H9 (cell line): ENCODE measurements at regions not wholly inside any gene's neighbourhood (a gene's known extent, or its start where the extent isn't known, plus 50 kb on each side); places are given as distances from the start of the nearest gene placed in this dataset.

Source experiments
- DNase-seq: peaks from one replicate; pipeline ENCODE4 v3.0.0-alpha.2; 2017
- H2AFZ ChIP-seq: one replicate; pipeline ENCODE4 v1.6.1; 2013; ENCODE audit warnings: mild to moderate bottlenecking, low read length, control low read depth, moderate library complexity
- H2AK5ac ChIP-seq: 2 replicates; pipeline ENCODE4 v1.6.1; 2013; ENCODE audit warnings: low read length, control low read depth, mixed read lengths; ENCODE audit not compliant: insufficient read length
- H2BK120ac ChIP-seq: one replicate; pipeline ENCODE4 v1.6.1; 2013; ENCODE audit warnings: low read depth, mild to moderate bottlenecking, low read length, control low read depth, inconsistent platforms; ENCODE audit not compliant: poor library complexity, severe bottlenecking
- H2BK12ac ChIP-seq: 2 replicates; pipeline ENCODE4 v1.6.1; 2013; ENCODE audit warnings: low read length, control low read depth, mixed read lengths, low read depth; ENCODE audit not compliant: insufficient read length
- H2BK15ac ChIP-seq: 2 replicates; pipeline ENCODE4 v1.6.1; 2013; ENCODE audit warnings: low read depth, low read length, control low read depth
- H2BK20ac ChIP-seq: one replicate; pipeline ENCODE4 v1.6.1; 2013; ENCODE audit warnings: low read depth, mild to moderate bottlenecking, low read length, control low read depth, inconsistent platforms; ENCODE audit not compliant: poor library complexity, severe bottlenecking
- H2BK5ac ChIP-seq: 2 replicates; pipeline ENCODE4 v1.6.1; 2013; ENCODE audit warnings: low read length, control low read depth, mixed read lengths; ENCODE audit not compliant: insufficient read length
- H3K14ac ChIP-seq: 2 replicates; pipeline ENCODE4 v1.6.1; 2013; ENCODE audit warnings: low read length, control low read depth; ENCODE audit not compliant: insufficient read depth
- H3K18ac ChIP-seq: 2 replicates; pipeline ENCODE4 v1.6.1; 2013; ENCODE audit warnings: low read depth, mild to moderate bottlenecking, mixed read lengths, low read length, control low read depth; ENCODE audit not compliant: insufficient read length
- H3K23ac ChIP-seq: 2 replicates; pipeline ENCODE4 v1.6.1; 2013; ENCODE audit warnings: low read length, control low read depth, mixed read lengths, low read depth; ENCODE audit not compliant: insufficient read length
- H3K23me2 ChIP-seq: 2 replicates; pipeline ENCODE4 v1.6.1; 2013; ENCODE audit warnings: low read depth, mild to moderate bottlenecking, mixed read lengths, low read length, control low read depth; ENCODE audit not compliant: insufficient read length, poor library complexity, severe bottlenecking
- H3K27ac ChIP-seq: 2 replicates; pipeline ENCODE4 v1.5.1; 2013; ENCODE audit warnings: low read length, control low read depth, mixed read lengths, low read depth; ENCODE audit not compliant: insufficient read length
- H3K27me3 ChIP-seq: 2 replicates; pipeline ENCODE4 v1.6.1; 2013; ENCODE audit warnings: low read length, control low read depth, inconsistent platforms; ENCODE audit not compliant: insufficient read depth
- H3K4ac ChIP-seq: 2 replicates; pipeline ENCODE4 v1.6.1; 2013; ENCODE audit warnings: low read depth, mild to moderate bottlenecking, control low read depth, inconsistent platforms, low read length, moderate library complexity
- H3K4me1 ChIP-seq: 2 replicates; pipeline ENCODE4 v1.6.1; 2013; ENCODE audit warnings: low read length, control low read depth, inconsistent platforms; ENCODE audit not compliant: insufficient read depth
- H3K4me2 ChIP-seq: 2 replicates; pipeline ENCODE4 v1.6.1; 2013; ENCODE audit warnings: low read length, control low read depth, mixed read lengths; ENCODE audit not compliant: insufficient read length, insufficient read depth
- H3K56ac ChIP-seq: 2 replicates; pipeline ENCODE4 v1.6.1; 2013; ENCODE audit warnings: low read depth, mild to moderate bottlenecking, mixed read lengths, low read length, control low read depth; ENCODE audit not compliant: insufficient read length
- H3K79me1 ChIP-seq: 2 replicates; pipeline ENCODE4 v1.6.1; 2013; ENCODE audit warnings: low read depth, mild to moderate bottlenecking, moderate library complexity, low read length, control low read depth, inconsistent platforms; ENCODE audit not compliant: insufficient read depth, poor library complexity, severe bottlenecking
- H3K79me2 ChIP-seq: 2 replicates; pipeline ENCODE4 v1.6.1; 2013; ENCODE audit warnings: low read length, control low read depth, inconsistent platforms; ENCODE audit not compliant: insufficient read depth
- H3K9ac ChIP-seq: 2 replicates; pipeline ENCODE4 v1.6.1; 2013; ENCODE audit warnings: low read length, control low read depth, mixed read lengths; ENCODE audit not compliant: insufficient read length; ENCODE audit errors: extremely low read depth
- H3K9me3 ChIP-seq: one replicate; pipeline ENCODE4 v1.6.1; 2013; ENCODE audit warnings: low read depth, low read length, inconsistent platforms; ENCODE audit not compliant: control insufficient read depth
- H3T11ph ChIP-seq: one replicate; pipeline ENCODE4 v1.6.1; 2013; ENCODE audit warnings: mild to moderate bottlenecking, low read length, control low read depth, inconsistent platforms
- H4K20me1 ChIP-seq: one replicate; pipeline ENCODE4 v1.6.1; 2013; ENCODE audit not compliant: control insufficient read depth, insufficient read length, insufficient read depth
- H4K5ac ChIP-seq: 2 replicates; pipeline ENCODE4 v1.6.1; 2013; ENCODE audit warnings: low read depth, mild to moderate bottlenecking, mixed read lengths, low read length, control low read depth; ENCODE audit not compliant: insufficient read length
- H4K8ac ChIP-seq: replicated peaks from 2 replicates; pipeline ENCODE4 v1.6.1; 2013; ENCODE audit warnings: low read length, control low read depth, mixed read lengths, low read depth; ENCODE audit not compliant: insufficient read length
- H4K91ac ChIP-seq: 2 replicates; pipeline ENCODE4 v1.6.1; 2013; ENCODE audit warnings: low read depth, mild to moderate bottlenecking, moderate library complexity, mixed read lengths, low read length, control low read depth; ENCODE audit not compliant: insufficient read length
- H3K27ac Mint-ChIP-seq, 3 experiments: 2 replicates in 2 of 3; 3 replicates in 1 of 3; pipeline ENCODE4 v1.8.0; 2020 to 2021; ENCODE audit warnings: mixed read lengths in 3 of 3, mild to moderate bottlenecking in 1 of 3, moderate library complexity in 1 of 3
- H3K27me3 Mint-ChIP-seq: 2 replicates; pipeline ENCODE4 v1.8.0; 2021; ENCODE audit warnings: low read depth, mild to moderate bottlenecking, moderate library complexity, mixed read lengths
- H3K36me3 Mint-ChIP-seq, 3 experiments: 2 replicates in 2 of 3; 3 replicates in 1 of 3; pipeline ENCODE4 v1.8.0; 2020 to 2021; ENCODE audit warnings: low read depth in 3 of 3, mixed read lengths in 3 of 3; ENCODE audit not compliant: insufficient read depth in 1 of 3
- H3K4me1 Mint-ChIP-seq, 2 experiments: 2 replicates each; pipeline ENCODE4 v1.8.0; 2020; ENCODE audit warnings: mixed read lengths in 2 of 2
- H3K4me3 Mint-ChIP-seq, 2 experiments: 2 replicates in 1 of 2; 3 replicates in 1 of 2; pipeline ENCODE4 v1.8.0; 2020 to 2021; ENCODE audit warnings: mild to moderate bottlenecking in 2 of 2, mixed read lengths in 2 of 2, moderate library complexity in 1 of 2
- H3K9me3 Mint-ChIP-seq, 2 experiments: 2 replicates in 1 of 2; 3 replicates in 1 of 2; pipeline ENCODE4 v1.8.0; 2020; ENCODE audit warnings: mild to moderate bottlenecking in 2 of 2, mixed read lengths in 2 of 2, moderate library complexity in 1 of 2
- CTCF ChIP-seq: fragments of 200-600 bp; sonication (generic); conservative IDR thresholded peaks from 3 replicates; pipeline ENCODE4 v1.8.0; 2021; ENCODE audit warnings: antibody characterized with exemption, mild to moderate bottlenecking
- WGBS: extraction: QIAGEN DNeasy Blood & Tissue Kit; methylation state at CpG from one replicate; pipeline ENCODE4 v1.1.7; 2013; ENCODE audit warnings: missing lambda C conversion rate, low lambda C conversion rate, mixed read lengths; ENCODE audit not compliant: insufficient read length; ENCODE audit errors: extremely low coverage; 5-methylcytosine and 5-hydroxymethylcytosine counted together

GRCh38 chr3:3729261-3729660 is 70.0 kb upstream of the LRRN1 start:
- no peak overlapping the region for H3K4me2 ChIP-seq
- H4K8ac ChIP-seq, result no peak overlapping the region
- H3K27ac Mint-ChIP-seq, result no peak overlapping the region
- no peak for TF ChIP-seq CTCF
- H3K27me3 ChIP-seq, result no peaks in the 10 kb centered on the region
- no peak overlapping the region for H3K4me3 Mint-ChIP-seq
- H2BK5ac ChIP-seq, result no peak overlapping the region
- no peaks in the 10 kb centered on the region for H3K23me2 ChIP-seq
- H3K79me2 ChIP-seq, result no peaks in the 10 kb centered on the region
- H4K5ac ChIP-seq, result no peak overlapping the region
- no peak overlapping the region for H3T11ph ChIP-seq
- no peak overlapping the region for H2AK5ac ChIP-seq
- H3K9me3 ChIP-seq, result no peaks in the 10 kb centered on the region
- no peaks in the 10 kb centered on the region; the same call in 1 of the 2 replicates for H3K27me3 Mint-ChIP-seq
- H2BK120ac ChIP-seq, result no peak overlapping the region
- no peak overlapping the region for H3K9ac ChIP-seq
- H2AFZ ChIP-seq, result no peak overlapping the region
- H3K4me1 ChIP-seq, result no peaks in the 10 kb centered on the region
- H2BK12ac ChIP-seq, result no peak overlapping the region
- WGBS, result no CpG with 5 or more reads among the region's 4 CpGs
- peaks cover 9 to 15% of the 10 kb centered on the region in 2 experiments for H3K4me1 Mint-ChIP-seq
- H3K9me3 Mint-ChIP-seq, result peaks cover 2 to 3% of the 10 kb centered on the region in 2 experiments; a peak in 3 of 5 replicates
- no peak overlapping the region for H3K56ac ChIP-seq
- H4K20me1 ChIP-seq, result no peaks in the 10 kb centered on the region
- H3K4ac ChIP-seq, result no peak overlapping the region
- H2BK15ac ChIP-seq, result no peak overlapping the region
- H3K14ac ChIP-seq, result no peak overlapping the region
- H3K23ac ChIP-seq, result no peak overlapping the region
- H3K18ac ChIP-seq, result no peak overlapping the region
- H2BK20ac ChIP-seq, result no peak overlapping the region
- H3K27ac ChIP-seq, result no peak overlapping the region
- H3K79me1 ChIP-seq, result no peaks in the 10 kb centered on the region
- no peak for DNase-seq
- peaks cover 0 to 2% (median 2%) of the 10 kb centered on the region in 3 experiments; a peak in 2 of 7 replicates for H3K36me3 Mint-ChIP-seq
- no peak overlapping the region for H4K91ac ChIP-seq
